AG09319 (cell line): ENCODE measurements at regions not wholly inside any gene's neighbourhood (a gene's known extent, or its start where the extent isn't known, plus 50 kb on each side); places are given as distances from the start of the nearest gene placed in this dataset.

Source experiments
- DNase-seq: peaks from one replicate; pipeline ENCODE4 v3.0.0-alpha.2; 2010; ENCODE audit warnings: low read depth; ENCODE audit errors: extremely low read depth
- TF ChIP-seq, protein P1 (sequence below): IDR thresholded peaks from 2 replicates; pipeline ENCODE4 v1.5.1; 2011; ENCODE audit warnings: low read depth, mild to moderate bottlenecking, inconsistent platforms, low read length, moderate library complexity

DNA sequence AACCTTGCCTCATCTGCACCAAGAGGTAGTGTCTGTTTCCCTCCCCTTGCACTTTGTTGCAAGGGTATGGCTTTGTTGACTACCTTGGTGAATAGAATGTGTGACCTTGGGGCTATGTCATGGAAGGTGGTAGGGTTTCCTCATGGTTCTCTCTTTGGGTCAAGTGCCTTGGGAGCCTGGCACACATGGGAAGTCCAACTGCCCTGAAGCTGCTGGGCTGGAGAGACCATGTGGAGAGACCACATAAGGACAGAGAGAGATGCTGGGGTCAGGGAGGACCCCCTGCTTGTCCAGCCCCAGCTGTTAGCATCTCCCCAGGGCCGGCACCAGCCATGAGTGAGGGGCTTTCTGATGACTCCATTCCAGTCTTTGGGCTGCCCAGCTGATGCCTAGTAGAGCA lies 95.5 kb upstream of the PAX1 start:
- no peak for DNase-seq
- TF ChIP-seq, protein P1, sequence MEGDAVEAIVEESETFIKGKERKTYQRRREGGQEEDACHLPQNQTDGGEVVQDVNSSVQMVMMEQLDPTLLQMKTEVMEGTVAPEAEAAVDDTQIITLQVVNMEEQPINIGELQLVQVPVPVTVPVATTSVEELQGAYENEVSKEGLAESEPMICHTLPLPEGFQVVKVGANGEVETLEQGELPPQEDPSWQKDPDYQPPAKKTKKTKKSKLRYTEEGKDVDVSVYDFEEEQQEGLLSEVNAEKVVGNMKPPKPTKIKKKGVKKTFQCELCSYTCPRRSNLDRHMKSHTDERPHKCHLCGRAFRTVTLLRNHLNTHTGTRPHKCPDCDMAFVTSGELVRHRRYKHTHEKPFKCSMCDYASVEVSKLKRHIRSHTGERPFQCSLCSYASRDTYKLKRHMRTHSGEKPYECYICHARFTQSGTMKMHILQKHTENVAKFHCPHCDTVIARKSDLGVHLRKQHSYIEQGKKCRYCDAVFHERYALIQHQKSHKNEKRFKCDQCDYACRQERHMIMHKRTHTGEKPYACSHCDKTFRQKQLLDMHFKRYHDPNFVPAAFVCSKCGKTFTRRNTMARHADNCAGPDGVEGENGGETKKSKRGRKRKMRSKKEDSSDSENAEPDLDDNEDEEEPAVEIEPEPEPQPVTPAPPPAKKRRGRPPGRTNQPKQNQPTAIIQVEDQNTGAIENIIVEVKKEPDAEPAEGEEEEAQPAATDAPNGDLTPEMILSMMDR, result no peak

DNA sequence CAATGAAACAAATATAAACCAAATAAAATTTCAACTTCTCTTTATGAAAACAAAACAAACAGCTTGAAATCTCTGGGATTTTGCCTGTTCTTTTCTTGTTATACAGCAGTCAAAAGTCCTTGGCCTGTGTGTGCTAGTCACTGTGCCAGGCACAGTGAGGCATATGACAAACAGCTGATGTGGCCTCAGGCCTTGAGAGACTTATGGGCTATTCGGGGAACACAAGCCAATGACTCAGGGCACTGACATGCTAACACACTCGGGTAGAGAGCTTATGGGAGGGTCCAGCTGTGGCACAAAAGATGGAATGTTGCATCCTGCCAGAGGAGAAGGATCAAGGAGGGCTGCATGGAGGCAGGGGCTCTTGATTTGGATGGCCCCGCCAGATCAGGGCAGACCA lies 95.4 kb upstream of the NKX2-2 start:
- DNase-seq, result no peak

DNA sequence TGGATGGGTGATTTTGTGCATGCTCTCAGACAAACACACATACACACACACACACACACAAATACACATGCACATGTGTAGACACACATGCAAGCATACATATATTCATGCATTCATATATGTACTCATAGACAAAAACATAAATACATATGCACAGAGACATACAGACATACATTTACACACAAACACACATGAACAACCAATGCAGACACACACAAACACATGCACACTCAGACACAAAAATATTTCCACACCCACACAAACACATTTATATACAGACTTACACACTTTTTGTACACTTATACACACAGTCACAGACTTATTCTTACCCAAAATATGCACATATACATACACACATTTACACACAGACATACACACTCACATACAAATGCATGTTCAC lies 94.9 kb upstream of the NKX2-2 start:
- DNase-seq, result no peak
- TF ChIP-seq, protein P1, result no peak

More for the DNA sequence above, 95.4 kb upstream of the NKX2-2 start:
- TF ChIP-seq, protein P1, result no peak

DNA sequence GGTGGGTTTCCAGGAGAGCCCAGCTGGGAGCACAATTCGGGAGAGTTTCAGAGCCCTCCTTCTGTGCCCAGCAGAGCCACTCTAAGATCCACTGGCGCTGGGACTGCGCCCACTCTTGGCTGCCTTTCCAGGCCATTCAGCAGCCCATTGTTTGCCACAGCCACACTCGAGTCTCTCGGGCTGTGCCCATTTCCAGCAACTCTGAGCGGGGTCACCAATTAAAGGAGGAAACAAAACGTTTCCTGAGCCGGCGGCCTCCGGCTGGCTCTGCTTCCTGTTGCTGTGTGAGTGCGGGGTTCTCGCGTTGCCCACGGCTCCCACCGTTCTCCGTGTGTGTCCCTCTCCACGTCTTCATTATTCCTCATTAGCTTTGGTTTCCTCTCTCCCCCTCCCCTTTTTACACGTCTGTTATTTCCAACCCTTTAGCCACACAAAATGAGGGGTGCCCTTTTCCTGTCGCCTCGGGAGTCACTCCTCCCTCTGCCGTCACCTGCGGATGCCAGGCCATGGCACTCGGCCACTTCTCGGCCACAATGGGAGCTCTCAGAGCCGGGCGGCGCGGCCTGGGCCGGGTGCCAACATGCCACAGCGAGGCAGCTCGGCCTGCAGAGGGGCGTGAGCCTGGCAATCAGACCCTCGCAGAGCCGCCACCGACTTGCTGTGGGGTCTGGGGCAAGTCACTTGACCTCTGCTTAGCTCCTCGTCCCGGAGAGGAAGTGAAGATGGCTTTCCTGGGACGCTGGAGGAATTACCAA lies 94.3 kb upstream of the NKX2-2 start:
- TF ChIP-seq, protein P1, result no peak
- no peak for DNase-seq

DNA sequence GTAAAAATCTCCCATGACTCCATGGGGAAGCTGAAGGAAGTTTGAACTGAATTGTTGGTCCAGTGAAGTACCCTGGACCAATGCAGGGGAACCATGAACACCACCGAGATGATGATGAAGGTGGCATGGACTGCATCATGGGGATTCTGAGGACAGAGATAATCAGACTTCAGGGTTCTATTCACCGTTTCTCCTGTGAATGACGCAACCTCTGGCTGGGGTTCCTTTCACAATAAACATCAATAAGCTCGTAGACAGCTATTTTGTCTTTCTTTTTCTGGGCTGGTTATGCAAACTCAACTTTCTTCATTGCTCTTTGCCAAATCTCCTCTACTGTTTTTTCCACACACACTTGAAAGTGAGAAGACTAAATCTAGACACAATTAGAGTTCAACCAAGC lies 87.9 kb upstream of the NKX2-2 start:
- TF ChIP-seq, protein P1, result no peak
- no peak for DNase-seq

DNA sequence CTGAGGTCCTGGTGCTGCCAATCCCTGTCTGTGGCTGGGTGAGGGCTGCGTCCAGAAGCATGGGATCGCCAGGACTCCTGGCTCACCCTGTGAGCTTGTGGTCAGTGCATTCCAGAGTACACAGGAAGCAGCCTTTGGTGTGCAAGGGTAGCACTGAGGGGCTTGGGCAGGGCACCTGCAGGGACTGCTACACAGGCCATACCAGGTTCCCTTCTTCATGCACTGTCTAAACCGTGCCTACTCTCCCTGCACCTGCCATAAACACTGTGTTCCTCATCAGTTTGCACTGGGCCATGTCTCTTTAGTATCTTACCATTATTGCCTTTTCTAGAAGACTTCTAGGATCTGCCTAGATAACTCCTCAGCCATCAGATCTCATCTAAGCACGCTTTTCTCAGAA lies 72.8 kb upstream of the NKX2-2 start:
- TF ChIP-seq, protein P1, result no peak
- no peak for DNase-seq

DNA sequence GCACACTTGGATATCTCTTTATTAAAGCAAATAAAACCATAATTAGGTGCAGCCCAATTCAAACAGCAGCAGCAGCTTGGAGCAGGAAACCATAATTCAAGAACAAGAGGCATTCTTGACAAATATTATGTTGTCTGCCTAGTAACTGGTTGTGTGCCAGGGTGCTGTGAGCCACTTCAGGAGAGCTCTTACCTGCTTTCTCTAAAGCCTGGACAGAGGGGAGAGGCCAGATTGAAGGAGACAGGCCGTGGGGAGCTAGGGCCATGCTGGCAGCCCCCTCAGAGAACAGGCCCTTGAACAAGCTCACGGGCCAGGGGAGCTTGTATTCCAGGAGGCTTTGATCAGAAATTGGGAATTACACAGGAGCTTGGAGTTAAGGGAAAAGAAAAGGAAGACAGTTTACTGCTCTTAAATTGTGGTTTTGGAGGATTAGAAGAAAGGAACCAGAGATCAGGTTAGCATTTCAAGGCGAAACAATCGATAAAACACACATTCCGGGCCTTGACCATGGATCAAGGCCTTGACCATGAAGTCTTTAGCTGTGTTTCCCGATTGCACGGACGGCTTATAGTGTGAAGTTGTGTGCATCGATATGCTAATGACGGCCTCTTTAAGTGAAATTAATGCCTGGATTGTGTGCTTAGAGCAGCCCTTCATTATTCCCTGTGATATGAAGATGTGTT lies 69.8 kb upstream of the NKX2-2 start:
- DNase-seq, result no peak
- TF ChIP-seq, protein P1, result no peak
